ENCODE measurements at regions not wholly inside any gene's neighbourhood (a gene's known extent, or its start where the extent isn't known, plus 50 kb on each side); places are given as distances from the start of the nearest gene placed in this dataset.

DNA sequence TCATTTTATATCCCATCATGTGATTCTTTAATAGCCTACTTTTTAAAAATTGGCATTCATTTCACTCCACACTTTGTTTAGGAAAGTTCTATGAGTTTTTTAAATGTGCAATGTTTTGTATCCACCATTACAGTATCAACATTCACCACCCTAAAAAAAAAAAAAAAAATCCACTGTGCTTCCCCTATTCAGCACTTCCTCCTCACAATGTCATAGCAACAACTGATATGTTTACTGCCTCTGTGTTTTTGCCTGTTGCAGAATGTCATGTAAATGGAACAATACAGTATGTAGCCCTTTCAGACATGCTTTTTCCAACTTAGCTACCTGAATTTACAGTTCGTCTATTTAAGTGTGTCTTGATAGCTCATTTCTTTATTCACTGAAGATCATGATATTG is 754.2 kb downstream of the FAM181B start:
- TF ChIP-seq TEAD4 (IDR thresholded peaks at IDR 0.05) (no peak), FOXM1 (IDR thresholded peaks at IDR 0.05; ENCODE audit: borderline replicate concordance, low read depth) (no peak), REST (IDR thresholded peaks at IDR 0.05; ENCODE audit: low read depth) (no peak), USF1 (IDR thresholded peaks at IDR 0.05) (no peak), EGR1 (IDR thresholded peaks at IDR 0.05) (no peak), NFIC (IDR thresholded peaks at IDR 0.05) (no peak), CEBPB (IDR thresholded peaks at IDR 0.05) (no peak), TAF1 (IDR thresholded peaks at IDR 0.05; ENCODE audit: low read depth) (no peak), RAD21 (IDR thresholded peaks at IDR 0.05; ENCODE audit: low read depth) (no peak), EP300 (IDR thresholded peaks at IDR 0.05; ENCODE audit: borderline replicate concordance) (no peak), CREB1 (IDR thresholded peaks at IDR 0.05; ENCODE audit: low read depth) (no peak), ZBTB7A (IDR thresholded peaks at IDR 0.05; ENCODE audit: low read depth) (no peak), TCF12 (IDR thresholded peaks at IDR 0.05; ENCODE audit: low read depth) (no peak)
- TF ChIP-seq, protein P1, sequence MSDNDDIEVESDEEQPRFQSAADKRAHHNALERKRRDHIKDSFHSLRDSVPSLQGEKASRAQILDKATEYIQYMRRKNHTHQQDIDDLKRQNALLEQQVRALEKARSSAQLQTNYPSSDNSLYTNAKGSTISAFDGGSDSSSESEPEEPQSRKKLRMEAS (IDR thresholded peaks at IDR 0.05) = no peak

Measured in Ishikawa (cell line).